Stimulated activated CD8-positive, alpha-beta memory T cell treated with anti-CD3 and anti-CD28 coated beads, Interleukin-15, amount 100 ng/mL, for 24 hours (primary cell): ENCODE measurements at regions not wholly inside any gene's neighbourhood (a gene's known extent, or its start where the extent isn't known, plus 50 kb on each side); places are given as distances from the start of the nearest gene placed in this dataset.
A peak's percentile ranks its signal among the peaks of the same experiment; 100 is the strongest.
"Not testable (repeated sequence)": the region's sequence is repeated elsewhere in the genome, so short reads cannot be mapped to it uniquely, and the experiment has no call there.

Source experiments
- DNase-seq: peaks from one replicate; pipeline ENCODE4 v3.0.0-alpha.2; 2020; ENCODE audit warnings: low read depth

DNA sequence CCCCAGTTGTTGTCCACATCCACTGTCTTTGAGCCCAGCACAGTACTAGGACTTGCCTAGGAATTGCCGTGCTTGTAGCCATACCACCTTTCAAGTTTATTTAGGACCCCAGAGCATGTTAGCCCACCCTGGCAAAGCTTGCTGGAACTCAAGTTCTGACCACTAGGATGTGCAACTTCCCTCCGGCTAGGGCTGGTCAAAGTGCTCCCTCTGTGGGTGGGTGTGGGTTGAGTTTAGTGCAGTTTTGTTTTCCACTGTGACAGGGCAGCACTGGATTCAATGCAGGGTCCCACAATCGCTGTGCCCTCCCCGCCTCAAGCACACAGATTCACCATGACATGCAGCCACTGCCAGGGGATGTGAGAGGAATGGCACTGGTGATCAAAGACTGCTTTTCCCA lies 96.0 kb downstream of the RASGEF1B start:
- DNase-seq: no peak

DNA sequence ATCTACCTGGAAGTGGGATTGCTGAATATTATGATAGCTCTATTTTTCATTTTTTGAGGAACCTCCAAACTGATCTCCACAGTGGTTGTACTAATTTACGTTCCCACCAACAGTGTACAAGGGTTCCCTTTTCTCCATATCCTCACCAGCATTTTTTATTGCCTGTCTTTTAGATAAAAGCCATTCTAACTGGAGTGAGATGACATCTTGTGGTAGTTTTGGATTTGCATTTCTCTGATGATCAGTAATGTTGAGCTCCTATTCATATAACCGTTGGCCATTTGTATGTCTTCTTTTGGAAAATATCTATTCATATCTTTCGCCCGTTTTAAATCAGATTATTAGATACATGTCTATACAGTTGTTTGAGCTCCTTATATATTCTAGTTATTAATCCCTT lies 101.8 kb downstream of the RASGEF1B start:
- DNase-seq: no peak

DNA sequence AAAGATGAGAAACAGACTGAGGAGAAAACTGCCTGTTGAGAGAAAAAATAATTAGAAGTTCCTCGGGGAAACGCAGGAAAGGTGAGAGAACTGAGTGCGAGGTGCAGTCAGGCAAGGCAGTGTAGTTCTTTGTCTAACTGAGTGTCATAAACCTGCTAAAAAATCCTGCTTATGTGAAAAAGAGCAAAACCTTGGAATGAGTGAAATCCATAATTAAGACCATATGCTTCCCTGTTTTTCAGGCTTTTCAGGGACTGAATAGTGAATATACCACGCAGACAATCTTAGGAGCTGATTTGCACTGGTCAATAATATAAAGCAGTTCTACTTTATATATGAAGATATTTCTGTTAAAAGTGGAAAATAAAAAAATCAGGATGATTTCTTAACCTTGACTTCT lies 104.9 kb downstream of the RASGEF1B start:
- no peak for DNase-seq

DNA sequence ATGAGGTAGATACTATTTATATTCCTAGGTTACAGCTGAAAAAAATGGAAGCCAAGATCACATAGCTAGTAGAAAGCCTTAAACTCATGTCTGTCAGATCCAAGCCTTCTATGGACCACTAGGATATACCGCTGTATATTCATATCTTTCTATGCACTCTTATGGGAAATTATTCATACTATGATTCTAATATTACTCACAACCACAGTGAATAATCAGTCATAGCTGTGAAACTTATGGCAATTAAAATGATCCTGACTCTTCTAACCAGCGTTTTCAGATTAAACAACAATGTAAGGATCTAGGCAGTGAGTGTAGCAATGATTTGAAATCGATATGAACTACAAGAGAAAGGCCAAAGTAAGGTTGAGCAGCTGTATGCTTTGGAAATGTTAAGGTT lies 111.0 kb downstream of the RASGEF1B start:
- DNase-seq: no peak

DNA sequence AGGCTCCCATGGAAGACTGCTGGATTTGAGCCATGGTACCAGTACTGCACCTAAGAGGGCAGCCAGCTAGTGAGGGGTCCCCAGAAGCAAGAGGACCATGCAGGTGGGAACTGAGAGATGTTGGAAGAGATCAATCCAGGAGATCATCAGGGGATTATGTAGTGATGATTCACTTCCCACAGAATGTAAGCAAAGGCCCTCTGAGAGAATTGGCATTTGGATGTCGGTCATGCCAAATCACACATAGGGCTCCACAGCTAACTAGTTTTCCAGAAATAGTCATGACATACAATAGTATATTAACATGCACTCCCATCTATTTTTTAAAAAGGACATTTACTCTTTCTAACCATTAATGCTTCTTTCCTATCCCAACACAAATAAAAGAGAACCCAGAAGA lies 112.5 kb downstream of the RASGEF1B start:
- no peak for DNase-seq

DNA sequence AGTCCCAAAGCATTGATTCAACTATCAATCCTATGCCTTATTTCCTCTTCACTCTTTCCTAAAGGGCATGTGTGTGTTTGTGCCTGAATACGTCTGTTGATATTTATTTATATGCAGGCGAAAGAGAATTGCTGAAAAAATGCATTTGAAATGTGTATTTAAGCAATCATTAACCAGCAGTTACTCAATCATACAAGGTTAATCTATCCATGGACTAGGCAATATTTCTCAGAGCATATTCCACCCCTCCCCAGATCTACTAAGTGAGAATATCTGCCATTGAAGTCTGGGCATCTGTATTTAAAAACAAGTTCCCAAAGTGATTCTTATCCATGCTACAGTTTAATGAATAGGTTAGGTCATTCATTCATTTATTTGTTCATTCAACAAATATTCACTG lies 113.6 kb downstream of the RASGEF1B start:
- no peak for DNase-seq

DNA sequence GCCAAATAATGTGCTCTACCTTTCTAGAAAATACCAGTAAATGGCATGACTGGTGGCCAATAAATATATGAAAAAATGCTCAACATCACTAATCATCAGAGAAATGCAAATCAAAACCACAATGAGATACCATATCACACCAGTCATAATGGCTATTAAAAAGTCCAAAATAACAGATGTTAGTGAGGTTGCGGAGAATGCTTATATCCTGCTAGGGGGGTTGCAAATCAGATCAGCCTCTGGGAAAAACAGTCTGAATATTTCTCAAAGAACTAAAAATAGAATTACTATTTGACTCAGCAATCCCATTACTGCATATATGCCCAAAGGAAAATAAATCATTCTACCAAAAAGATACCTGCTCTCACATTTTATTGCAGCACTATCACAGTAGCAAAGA lies 115.1 kb downstream of the RASGEF1B start:
- DNase-seq: no peak

DNA sequence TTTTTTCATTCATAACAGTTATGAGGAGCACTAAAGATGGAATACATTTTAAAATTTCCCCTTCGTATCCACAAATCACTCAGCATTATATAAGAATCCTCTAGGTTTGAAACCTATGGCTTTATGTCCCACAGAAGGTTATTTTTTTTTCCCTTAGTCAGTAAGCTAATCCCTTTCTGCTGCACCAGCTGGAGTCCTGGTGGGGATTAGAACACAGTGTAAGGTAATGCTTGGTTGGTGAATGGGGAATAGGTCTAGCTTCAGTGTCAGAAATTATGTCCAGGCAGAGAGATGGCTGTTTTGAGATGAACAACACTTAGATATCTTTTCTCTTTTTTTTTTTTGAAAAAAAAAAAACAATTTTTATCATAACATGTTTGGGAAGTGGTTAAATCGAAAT lies 116.6 kb downstream of the RASGEF1B start:
- no peak for DNase-seq

DNA sequence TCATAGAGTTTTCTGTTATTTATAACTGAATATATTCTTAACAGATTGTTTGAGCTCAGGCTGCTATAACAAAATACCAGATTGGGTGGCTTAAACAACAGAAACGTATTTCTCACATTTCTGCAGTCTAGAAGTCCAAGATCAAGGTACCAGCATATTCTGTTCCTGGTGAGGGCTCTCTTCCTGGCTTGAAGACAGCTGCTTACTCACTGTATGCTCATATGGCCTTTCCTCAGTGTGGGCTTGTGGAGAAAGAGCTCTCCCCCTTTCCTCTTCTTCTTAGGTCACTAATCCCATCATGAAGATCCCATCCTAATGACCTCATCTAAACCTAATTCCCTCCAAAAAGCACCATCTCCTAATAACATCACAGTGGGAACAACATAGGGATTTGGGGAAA lies 117.8 kb downstream of the RASGEF1B start:
- no peak for DNase-seq

DNA sequence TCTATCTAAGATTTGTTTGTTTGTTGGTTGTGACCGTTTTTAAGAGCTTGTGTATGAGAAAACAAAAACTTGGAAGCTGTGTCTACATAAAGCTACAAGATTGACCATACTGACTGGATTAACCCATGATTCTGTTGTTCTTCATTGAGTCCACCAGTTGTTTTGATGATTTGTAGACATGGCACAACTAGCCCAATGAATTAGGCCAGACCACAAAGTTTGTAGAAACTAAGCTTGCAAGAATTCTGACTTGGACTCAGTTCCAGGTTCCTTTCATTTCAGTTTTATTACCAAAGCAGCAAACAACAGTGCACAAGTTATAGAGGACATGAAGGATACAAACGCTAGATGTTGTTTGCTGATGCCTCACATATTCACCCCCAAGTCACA lies 119.3 kb downstream of the RASGEF1B start:
- DNase-seq: no peak

DNA sequence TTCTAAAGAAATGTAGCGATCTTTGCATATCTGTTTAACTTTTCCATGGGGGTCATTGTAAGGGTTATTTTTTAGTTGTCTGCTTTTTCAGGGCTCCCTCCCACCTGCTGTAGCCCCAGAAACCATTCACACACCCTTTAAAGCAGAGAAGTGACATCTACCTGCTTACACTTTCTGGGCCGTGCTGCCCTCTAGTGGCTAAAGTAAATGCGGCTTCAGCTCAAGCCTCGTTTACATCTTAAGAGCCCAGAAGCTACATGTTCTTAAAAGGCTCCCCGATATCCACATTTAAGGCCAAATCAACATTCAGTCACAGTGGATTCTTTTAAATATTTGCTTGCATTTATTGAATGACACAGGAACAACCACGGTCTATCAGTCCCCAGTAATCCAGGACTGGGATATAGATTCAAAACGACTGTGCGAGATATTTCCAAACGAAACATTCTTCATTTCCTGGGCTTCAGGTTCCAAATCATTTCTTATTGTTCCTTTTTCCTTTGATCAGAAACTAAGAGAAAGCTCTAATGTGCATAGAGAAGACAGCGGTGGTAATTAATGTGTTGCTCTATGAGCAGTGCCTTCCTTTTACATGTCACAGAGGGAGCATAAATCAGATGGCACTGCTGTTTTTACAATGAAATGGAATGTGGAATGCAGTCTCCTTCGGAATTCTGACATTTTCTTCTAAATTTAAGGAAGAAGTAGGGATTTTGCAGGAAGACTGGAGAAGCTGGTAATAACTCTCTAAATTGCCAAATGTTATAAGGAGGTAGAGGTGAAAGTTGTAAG lies 119.9 kb downstream of the RASGEF1B start:
- peak; percentile 26 for DNase-seq

DNA sequence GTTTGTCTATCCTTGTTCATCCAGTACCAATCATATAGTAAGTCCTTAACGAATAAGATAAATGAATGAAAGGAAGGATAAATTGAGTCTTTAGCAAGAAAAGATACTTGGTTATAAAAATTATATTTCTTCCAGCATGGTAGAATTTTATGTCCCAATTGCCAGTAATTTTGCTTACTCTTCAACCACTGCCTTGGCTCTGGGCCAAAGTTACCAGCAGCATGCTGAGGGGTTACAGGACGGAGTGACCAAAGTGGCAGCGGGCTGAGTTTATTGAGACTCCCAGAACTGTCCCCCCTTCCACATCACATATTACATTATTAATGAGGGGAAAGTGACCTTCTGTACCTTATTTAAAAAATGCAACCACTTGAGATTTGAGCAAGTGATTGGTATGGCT lies 121.7 kb downstream of the RASGEF1B start:
- DNase-seq: no peak

DNA sequence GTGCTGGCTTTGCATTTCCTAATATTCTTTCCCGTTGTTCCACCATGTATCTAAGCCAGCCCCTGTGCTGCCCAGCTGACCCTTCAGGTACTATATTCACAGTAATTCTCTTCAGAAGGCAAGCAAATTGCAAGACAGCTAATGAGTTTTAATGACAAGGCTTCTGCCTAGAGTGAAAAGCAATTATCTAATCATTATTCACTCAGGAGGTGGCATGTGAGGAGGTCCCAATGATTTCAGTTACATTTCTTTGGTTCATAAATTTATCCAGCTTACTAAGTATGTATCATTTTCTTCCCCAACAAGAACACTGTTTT lies 123.0 kb downstream of the RASGEF1B start:
- DNase-seq: no peak

DNA sequence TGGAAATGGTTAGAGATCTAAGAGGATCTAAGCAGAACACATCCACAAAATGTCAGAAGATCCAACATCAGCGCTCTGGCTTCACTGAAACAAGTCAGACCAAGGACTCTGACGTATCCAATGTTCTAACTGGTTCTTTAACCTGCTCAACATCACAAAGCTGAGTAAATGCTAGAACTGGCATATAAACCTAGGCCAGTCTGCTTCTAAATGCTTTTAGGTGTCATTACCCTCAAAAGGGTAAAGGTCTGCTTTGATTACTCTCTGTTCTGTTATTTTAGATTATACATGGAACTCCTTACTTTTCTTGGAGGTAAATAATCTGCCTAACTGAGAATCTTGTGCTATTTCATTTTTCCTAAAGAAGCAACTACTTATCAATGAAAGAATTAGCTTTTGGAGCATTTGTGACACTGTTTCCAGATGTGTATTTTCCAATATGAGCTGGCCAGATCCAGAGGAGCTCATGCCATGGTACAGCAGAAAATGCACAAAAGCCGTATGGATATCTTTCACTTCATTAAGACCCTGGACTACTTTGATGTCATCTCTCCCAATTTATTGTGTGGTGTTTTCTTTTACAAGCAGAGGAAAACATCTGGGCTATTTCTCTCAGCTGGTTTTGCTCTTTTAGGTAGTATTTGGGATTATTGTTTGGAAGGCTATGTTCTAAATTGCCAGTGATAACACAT lies 123.5 kb downstream of the RASGEF1B start:
- DNase-seq: no peak

DNA sequence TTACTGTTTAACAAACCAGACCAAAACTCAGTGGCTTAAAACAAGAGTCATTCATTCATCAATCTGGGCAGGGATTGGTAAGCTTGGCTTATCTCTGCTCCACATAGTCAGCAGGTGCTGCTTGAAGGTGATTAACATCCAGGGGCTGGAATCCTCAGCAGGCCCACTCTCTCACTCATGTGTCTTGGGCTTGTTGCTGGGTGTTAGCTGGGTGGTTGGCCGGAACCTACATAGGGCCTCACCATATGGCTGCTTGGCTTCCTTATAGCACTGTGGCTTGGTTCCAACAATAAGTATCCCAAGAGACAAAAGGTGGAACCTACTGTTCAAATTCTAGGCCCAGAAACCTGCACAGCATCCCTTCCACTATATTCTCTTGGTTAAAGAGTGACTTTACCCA lies 125.0 kb downstream of the RASGEF1B start:
- no peak for DNase-seq

DNA sequence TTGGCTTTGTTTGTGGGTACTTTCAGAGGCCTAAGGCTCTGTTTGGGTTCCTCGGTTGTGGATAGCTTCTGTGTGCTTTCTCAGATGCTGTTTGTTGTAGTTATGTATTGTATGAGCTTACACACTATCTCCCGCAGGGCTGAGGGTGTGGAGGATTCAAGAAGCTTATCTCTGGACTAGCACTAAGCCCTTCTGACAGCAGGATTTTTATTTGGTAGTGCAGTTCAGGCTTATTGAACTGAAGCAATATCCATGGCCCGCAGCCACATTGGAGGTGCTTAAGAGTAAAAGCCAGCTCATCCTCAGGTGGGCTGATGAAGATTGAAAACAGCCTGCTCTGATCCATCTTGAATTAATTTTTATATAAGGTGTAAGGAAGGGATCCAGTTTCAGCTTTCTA lies 128.2 kb downstream of the RASGEF1B start:
- no peak for DNase-seq

DNA sequence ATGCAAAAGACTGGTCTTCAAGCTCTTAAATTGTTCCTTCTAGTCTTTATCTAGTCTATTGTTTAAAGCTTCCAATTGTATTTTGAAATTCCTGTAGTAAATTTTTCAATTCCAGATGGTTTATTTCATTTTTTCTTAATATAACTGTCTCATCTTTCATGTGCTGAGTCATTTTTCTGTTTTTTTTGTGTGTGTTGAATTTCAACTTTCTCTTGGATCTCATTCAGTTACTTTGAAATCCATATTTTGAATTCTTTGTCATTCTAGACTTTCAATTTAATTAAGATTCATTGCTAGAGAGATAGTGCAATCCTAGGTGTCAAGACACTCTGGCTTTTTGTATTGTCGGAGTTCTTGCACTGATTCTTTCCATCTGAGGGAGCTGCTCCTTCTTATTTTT lies 128.0 kb upstream of the PRKG2 start:
- no peak for DNase-seq

DNA sequence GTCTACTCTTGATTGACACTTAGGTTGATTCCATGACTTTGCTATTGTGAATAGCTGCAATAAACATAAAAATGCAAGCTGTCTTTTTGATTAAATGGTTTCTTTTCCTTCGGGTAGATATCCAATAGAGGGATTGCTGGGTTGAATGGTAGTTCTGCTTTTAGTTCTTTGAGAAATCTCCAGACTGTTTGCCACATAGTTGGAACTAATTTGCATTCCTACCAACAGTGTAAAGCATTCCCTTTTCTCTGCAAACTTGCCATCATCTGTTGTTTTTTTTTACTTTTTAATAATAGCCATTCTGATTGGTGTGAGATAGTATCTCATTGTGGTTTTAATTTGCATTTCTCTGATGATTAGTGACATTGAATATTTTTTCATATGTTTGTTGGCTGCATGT lies 122.2 kb upstream of the PRKG2 start:
- DNase-seq: no peak

DNA sequence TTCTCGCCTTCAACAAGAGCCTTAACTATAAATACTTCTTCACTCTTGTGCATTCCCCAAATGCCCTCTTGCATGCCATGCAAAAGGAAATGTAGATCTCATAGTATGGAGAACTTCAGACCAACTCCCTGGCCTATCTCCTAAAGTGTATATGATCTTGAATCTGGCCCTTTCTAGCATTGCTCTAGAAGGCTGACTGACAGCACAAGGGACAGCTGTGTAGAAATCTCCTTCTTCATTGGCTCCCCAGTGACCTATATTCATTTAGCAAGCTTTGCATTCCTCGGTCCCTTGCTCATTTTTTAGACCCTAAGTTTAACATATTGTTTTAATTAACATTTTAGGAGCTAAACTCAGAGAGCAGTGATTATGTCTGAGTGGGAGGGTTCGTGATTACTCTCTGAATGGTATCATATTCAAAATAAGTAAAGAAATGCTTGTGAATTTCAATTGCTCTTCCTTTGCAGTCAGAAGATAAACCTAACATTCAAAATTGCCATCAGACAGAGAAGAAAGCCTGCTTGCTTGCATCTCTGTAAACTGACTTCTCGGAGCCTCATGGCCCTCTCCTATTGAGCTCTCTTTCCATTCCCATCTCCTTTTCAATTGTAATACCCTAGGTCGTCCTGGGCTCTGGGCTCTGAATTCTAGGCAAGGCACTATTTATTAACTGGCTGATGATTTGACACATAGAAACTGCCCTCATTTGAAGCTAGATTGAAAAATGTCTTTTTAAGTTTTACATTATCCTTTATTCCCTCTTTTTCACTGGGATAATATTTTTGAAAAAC lies 120.3 kb upstream of the PRKG2 start:
- no peak for DNase-seq

DNA sequence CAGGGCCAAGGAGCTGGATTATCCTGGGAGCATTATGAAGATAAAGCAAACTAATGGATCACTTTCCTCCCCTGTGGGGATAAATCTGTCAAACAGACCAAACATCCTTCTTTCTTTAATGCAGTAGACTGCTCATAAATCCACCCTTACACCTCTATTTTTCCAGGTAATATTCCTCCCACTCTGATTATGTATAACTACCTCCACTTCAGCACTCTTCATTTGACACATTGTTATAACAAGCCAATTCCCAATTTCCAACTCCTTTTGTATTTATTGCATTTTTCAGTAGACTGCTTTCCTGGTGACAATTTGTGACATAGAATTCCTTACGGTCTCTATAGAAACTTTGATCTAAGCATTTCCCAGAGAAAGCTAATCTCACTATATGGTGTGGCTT lies 115.0 kb upstream of the PRKG2 start:
- no peak for DNase-seq

DNA sequence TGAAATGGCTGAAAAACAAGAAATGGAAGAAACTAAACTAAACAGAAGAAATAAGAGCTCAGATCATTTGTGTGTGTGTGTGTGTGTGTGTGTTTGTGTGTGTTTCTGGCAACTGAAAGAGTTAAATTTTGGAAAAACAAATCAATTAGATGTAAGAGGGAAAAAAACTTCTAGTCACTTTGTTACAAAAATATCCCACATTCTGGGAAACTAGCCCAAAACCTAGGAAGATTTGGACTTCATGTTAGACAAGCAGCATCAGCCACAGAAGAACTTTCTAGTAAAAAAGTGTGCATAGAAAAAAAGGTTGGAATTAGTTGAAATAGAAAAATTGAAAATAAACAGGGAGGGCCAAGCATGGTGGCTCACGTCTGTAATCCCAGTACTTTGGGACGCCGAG lies 111.6 kb upstream of the PRKG2 start:
- DNase-seq: no peak

DNA sequence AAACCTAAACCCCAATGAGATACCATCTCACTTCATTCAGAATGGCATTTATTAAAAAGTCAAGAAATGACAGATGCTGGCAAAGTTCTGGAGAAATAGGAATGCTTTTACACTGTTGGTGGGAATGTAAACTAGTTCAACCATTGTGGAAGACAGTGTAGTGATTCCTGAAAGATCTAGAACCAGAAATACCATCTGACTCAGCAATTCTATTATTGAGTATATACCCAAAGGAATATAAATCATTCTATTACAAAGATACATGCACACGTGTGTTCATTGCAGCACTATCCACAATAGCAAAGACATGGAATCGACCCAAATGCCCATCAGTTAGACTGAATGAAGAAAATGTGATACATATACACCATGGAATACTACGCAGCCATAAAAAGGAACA lies 109.6 kb upstream of the PRKG2 start:
- DNase-seq: not testable (repeated sequence)

DNA sequence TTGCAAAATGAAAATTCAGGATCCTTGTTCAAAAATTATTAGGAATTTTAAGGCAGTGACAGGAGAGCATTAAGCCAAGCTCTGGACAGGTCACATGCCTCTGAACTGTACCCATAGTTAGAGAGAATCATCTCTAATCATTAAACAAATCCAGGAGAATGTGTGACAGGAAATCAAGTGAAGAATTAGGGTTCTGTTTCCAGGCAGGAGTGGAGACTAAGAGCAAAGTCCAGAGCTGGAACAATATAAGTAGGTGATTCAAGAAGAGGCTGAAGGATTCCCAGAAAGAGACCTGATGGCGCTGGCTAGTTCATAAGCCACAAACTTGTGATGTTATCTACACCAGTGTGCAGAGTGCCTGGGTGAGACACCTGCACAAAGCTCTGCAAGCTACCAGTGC lies 104.6 kb upstream of the PRKG2 start:
- no peak for DNase-seq
